Upper lobe of left lung (tissue), 6 donors: ENCODE measurements at regions not wholly inside any gene's neighbourhood (a gene's known extent, or its start where the extent isn't known, plus 50 kb on each side); places are given as distances from the start of the nearest gene placed in this dataset.

Experiments
- ATAC-seq, 2 donors: fragments of 200-7000 bp; cut with Tn5 transposase; one replicate each; pipeline ENCODE4 v1.9.1; 2022; ENCODE audit warnings: mild to moderate bottlenecking in 2 of 2, moderate library complexity in 2 of 2; ENCODE audit not compliant: low FRiP score in 2 of 2
- DNase-seq, 2 donors: peaks; one replicate each; pipeline ENCODE4 v3.0.0-alpha.2; 2019 to 2020
- H3K27ac ChIP-seq, 4 donors: fragments of 200-600 bp; sonication (generic); one replicate each; pipeline ENCODE4 v1.5.1; 2016 to 2019
- H3K27me3 ChIP-seq, 4 donors: fragments of 200-600 bp; sonication (generic); one replicate each; pipeline ENCODE4 v1.5.1; 2017 to 2019
- H3K36me3 ChIP-seq, 4 donors: fragments of 200-600 bp; sonication (generic); one replicate each; pipeline ENCODE4 v1.5.1; 2016 to 2019
- H3K4me1 ChIP-seq, 4 donors: fragments of 200-600 bp; sonication (generic); one replicate each; pipeline ENCODE4 v1.5.1; 2018 to 2019
- H3K4me3 ChIP-seq, 4 donors: fragments of 200-600 bp; sonication (generic); one replicate each; pipeline ENCODE4 v1.5.1; 2017 to 2019; ENCODE audit warnings: mild to moderate bottlenecking in 2 of 4, moderate library complexity in 1 of 4
- H3K9me3 ChIP-seq, 4 donors: fragments of 200-600 bp; sonication (generic); one replicate each; pipeline ENCODE4 v1.5.1; 2018 to 2019
- CTCF ChIP-seq, 6 experiments: fragments of 450-650 bp in 4 of 6; fragments of 200-600 bp in 2 of 6; sonication (generic) in 2 of 6; IDR thresholded peaks; one replicate each; pipeline ENCODE4 v1.5.1; 2016 to 2019; ENCODE audit warnings: antibody characterized with exemption in 6 of 6
- EP300 ChIP-seq, 4 donors: sonication (generic); formaldehyde crosslinking; IDR thresholded peaks; one replicate each; pipeline ENCODE4 v1.5.1; 2017; ENCODE audit warnings: antibody characterized with exemption in 4 of 4, control low read depth in 2 of 4
- POLR2A ChIP-seq, 4 donors: fragments of 450-650 bp; IDR thresholded peaks; one replicate each; pipeline ENCODE4 v1.5.1; 2016 to 2017; ENCODE audit warnings: antibody characterized with exemption in 4 of 4, mild to moderate bottlenecking in 2 of 4
- POLR2AphosphoS5 ChIP-seq, 2 donors: sonication (generic); formaldehyde crosslinking; IDR thresholded peaks; one replicate each; pipeline ENCODE4 v1.5.1; 2017; ENCODE audit warnings: antibody characterized with exemption in 2 of 2
- WGBS, 2 donors: methylation state at CpG; one replicate each; pipeline ENCODE4 v1.1.5; 2017 to 2018; 5-methylcytosine and 5-hydroxymethylcytosine counted together
- donor health status: DM: no; HTN: no; CAD: no; lungs with moderate emphysema.
- donor health status: DM: no; HTN: yes; CAD: no; lungs with severe emphysema.

- WGBS, 2 donors: 66% methylated on average over 2 of the region's 2 CpGs; no CpG with 5 or more reads in 1 of the 2 donors
- TF ChIP-seq CTCF (IDR thresholded peaks at IDR 0.05) (no peak), POLR2AphosphoS5 (IDR thresholded peaks at IDR 0.05) (no peak), EP300 (IDR thresholded peaks at IDR 0.05) (no peak), POLR2A (IDR thresholded peaks at IDR 0.05) (no peak)
- peak in 1 of 2 donors; percentile 46 for DNase-seq
- Histone ChIP-seq H3K9me3 (no peaks in the 10 kb centered on the region), H3K4me3 (no peak overlapping the region), H3K27ac (no peak overlapping the region), H3K36me3 (no peaks in the 10 kb centered on the region), H3K27me3 (no peaks in the 10 kb centered on the region), H3K4me1 (no peaks in the 10 kb centered on the region)
- no peak for ATAC-seq
These were observed 138.6 kb upstream of the NGF start for GRCh38 chr1:115476616-115477015.

- Histone ChIP-seq H3K9me3 (no peaks in the 10 kb centered on the region), H3K27me3 (no peaks in the 10 kb centered on the region), H3K36me3 (no peaks in the 10 kb centered on the region), H3K4me3 (no peak overlapping the region), H3K27ac (no peak overlapping the region), H3K4me1 (no peaks in the 10 kb centered on the region)
- ATAC-seq: no peak
- no peak for TF ChIP-seq EP300 (IDR thresholded peaks at IDR 0.05)
- TF ChIP-seq POLR2A (IDR thresholded peaks at IDR 0.05): no peak
- TF ChIP-seq CTCF (IDR thresholded peaks at IDR 0.05): no peak
- TF ChIP-seq POLR2AphosphoS5 (IDR thresholded peaks at IDR 0.05): no peak
- no peak for DNase-seq
- 68 to 74% methylated on average over 5 of the region's 5 CpGs for WGBS, 2 donors
These were observed 137.9 kb upstream of the NGF start for GRCh38 chr1:115475901-115476300.

GRCh38 chr1:115475252-115475651, 137.2 kb upstream of the NGF start:
- TF ChIP-seq CTCF (IDR thresholded peaks at IDR 0.05) (no peak), POLR2A (IDR thresholded peaks at IDR 0.05) (no peak), POLR2AphosphoS5 (IDR thresholded peaks at IDR 0.05) (no peak), EP300 (IDR thresholded peaks at IDR 0.05) (no peak)
- H3K4me3 ChIP-seq: no peak overlapping the region
- peaks cover 0 to 2% (median under 1%) of the 10 kb centered on the region in 4 donors for H3K4me1 ChIP-seq
- WGBS, 2 donors: 78 to 87% methylated on average over 2 of the region's 2 CpGs
- no peaks in the 10 kb centered on the region for H3K9me3 ChIP-seq
- H3K27ac ChIP-seq: no peak overlapping the region
- no peaks in the 10 kb centered on the region for H3K36me3 ChIP-seq
- H3K27me3 ChIP-seq: no peaks in the 10 kb centered on the region
- no peak for DNase-seq
- ATAC-seq: no peak

GRCh38 chr1:115473986-115474565, 136.0 kb upstream of the NGF start:
- DNase-seq: no peak
- no peaks in the 10 kb centered on the region for H3K27me3 ChIP-seq
- H3K9me3 ChIP-seq: no peaks in the 10 kb centered on the region
- H3K4me1 ChIP-seq: peaks cover 0 to 5% (median 3%) of the 10 kb centered on the region in 4 donors
- no peaks in the 10 kb centered on the region for H3K36me3 ChIP-seq
- ATAC-seq: no peak
- no peak overlapping the region for H3K27ac ChIP-seq
- TF ChIP-seq POLR2AphosphoS5 (IDR thresholded peaks at IDR 0.05) (no peak), CTCF (IDR thresholded peaks at IDR 0.05) (no peak), EP300 (IDR thresholded peaks at IDR 0.05) (no peak), POLR2A (IDR thresholded peaks at IDR 0.05) (no peak)
- WGBS, 2 donors: 65 to 74% methylated on average over 7 to 8 of the region's 8 CpGs
- H3K4me3 ChIP-seq: no peak overlapping the region
